ENCODE measurements at regions not wholly inside any gene's neighbourhood (a gene's known extent, or its start where the extent isn't known, plus 50 kb on each side); places are given as distances from the start of the nearest gene placed in this dataset.
"Not testable (repeated sequence)": the region's sequence is repeated elsewhere in the genome, so short reads cannot be mapped to it uniquely, and the experiment has no call there.

GRCh38 chr2:16387461-16387984, 278.1 kb downstream of the CYRIA start:
- no peak for TF ChIP-seq CTCF (IDR thresholded peaks at IDR 0.05; ENCODE audit: low read depth, low read length)
- no peak overlapping the region for H3K4me3 ChIP-seq (ENCODE audit: low read depth, low read length)

- no peak for TF ChIP-seq CTCF (IDR thresholded peaks at IDR 0.05; ENCODE audit: low read depth, low read length)
- no peak overlapping the region for H3K4me3 ChIP-seq (ENCODE audit: low read depth, low read length)
Measured at GRCh38 chr2:16386431-16386830, 279.2 kb downstream of the CYRIA start.

GRCh38 chr2:16386031-16386430, 279.6 kb downstream of the CYRIA start:
- H3K4me3 ChIP-seq (ENCODE audit: low read depth, low read length), result no peak overlapping the region
- no peak for TF ChIP-seq CTCF (IDR thresholded peaks at IDR 0.05; ENCODE audit: low read depth, low read length)

GRCh38 chr2:16385341-16385740, 280.3 kb downstream of the CYRIA start:
- no peak overlapping the region for H3K4me3 ChIP-seq (ENCODE audit: low read depth, low read length)
- TF ChIP-seq CTCF (IDR thresholded peaks at IDR 0.05; ENCODE audit: low read depth, low read length), result no peak

- H3K4me3 ChIP-seq (ENCODE audit: low read depth, low read length), result no peak overlapping the region
- TF ChIP-seq CTCF (IDR thresholded peaks at IDR 0.05; ENCODE audit: low read depth, low read length), result no peak
Measured at GRCh38 chr2:16383411-16383810, 282.2 kb downstream of the CYRIA start.

GRCh38 chr2:16382451-16382850, 283.2 kb downstream of the CYRIA start:
- no peak overlapping the region for H3K4me3 ChIP-seq (ENCODE audit: low read depth, low read length)
- no peak for TF ChIP-seq CTCF (IDR thresholded peaks at IDR 0.05; ENCODE audit: low read depth, low read length)

- no peak for TF ChIP-seq CTCF (IDR thresholded peaks at IDR 0.05; ENCODE audit: low read depth, low read length)
Measured at GRCh38 chr2:16381511-16381910, 284.1 kb downstream of the CYRIA start.

GRCh38 chr2:16379901-16380300, 285.7 kb downstream of the CYRIA start:
- H3K4me3 ChIP-seq (ENCODE audit: low read depth, low read length), result not testable (repeated sequence)

More at GRCh38 chr2:16381511-16381910, 284.1 kb downstream of the CYRIA start:
- H3K4me3 ChIP-seq (ENCODE audit: low read depth, low read length), result no peak overlapping the region

GRCh38 chr2:16379061-16379460, 286.6 kb downstream of the CYRIA start:
- H3K4me3 ChIP-seq (ENCODE audit: low read depth, low read length), result not testable (repeated sequence)
